ENCODE measurements at regions not wholly inside any gene's neighbourhood (a gene's known extent, or its start where the extent isn't known, plus 50 kb on each side); places are given as distances from the start of the nearest gene placed in this dataset.

- H3K27ac ChIP-seq (ENCODE audit: low read depth in 2 of 2, low read length in 2 of 2) = no peak overlapping the region
- peaks cover 0 to 2% of the 10 kb centered on the region in 2 donors for H3K27me3 ChIP-seq (ENCODE audit: control insufficient read depth in 2 of 2, insufficient read depth in 2 of 2, low read length in 2 of 2)
- no peak overlapping the region for H3K4me3 ChIP-seq (ENCODE audit: low read length in 2 of 2)
- no peaks in the 10 kb centered on the region for H3K36me3 ChIP-seq (ENCODE audit: control insufficient read depth in 2 of 2, insufficient read depth in 2 of 2, low read length in 2 of 2)
- no peak overlapping the region for H3K9ac ChIP-seq (ENCODE audit: low read depth in 1 of 2, low read length in 2 of 2)
- no peaks in the 10 kb centered on the region for H3K9me3 ChIP-seq (ENCODE audit: control insufficient read depth in 2 of 2, low read length in 2 of 2)
- no peaks in the 10 kb centered on the region for H3K4me1 ChIP-seq (ENCODE audit: control insufficient read depth in 2 of 2, insufficient read depth in 2 of 2, low read length in 2 of 2)
Observed at GRCh38 chr10:3692387-3692999, 92.5 kb downstream of the KLF6 start.

GRCh38 chr10:3691482-3691881, 93.5 kb downstream of the KLF6 start:
- H3K36me3 ChIP-seq (ENCODE audit: control insufficient read depth in 2 of 2, insufficient read depth in 2 of 2, low read length in 2 of 2) = no peaks in the 10 kb centered on the region
- H3K4me1 ChIP-seq (ENCODE audit: control insufficient read depth in 2 of 2, insufficient read depth in 2 of 2, low read length in 2 of 2) = no peaks in the 10 kb centered on the region
- H3K9ac ChIP-seq (ENCODE audit: low read depth in 1 of 2, low read length in 2 of 2) = no peak overlapping the region
- H3K4me3 ChIP-seq (ENCODE audit: low read length in 2 of 2) = no peak overlapping the region
- H3K27me3 ChIP-seq (ENCODE audit: control insufficient read depth in 2 of 2, insufficient read depth in 2 of 2, low read length in 2 of 2) = peaks cover 0 to 2% of the 10 kb centered on the region in 2 donors
- no peaks in the 10 kb centered on the region for H3K9me3 ChIP-seq (ENCODE audit: control insufficient read depth in 2 of 2, low read length in 2 of 2)
- no peak overlapping the region for H3K27ac ChIP-seq (ENCODE audit: low read depth in 2 of 2, low read length in 2 of 2)

- Histone ChIP-seq H3K9me3 (ENCODE audit: control insufficient read depth in 2 of 2, low read length in 2 of 2) (no peaks in the 10 kb centered on the region), H3K36me3 (ENCODE audit: control insufficient read depth in 2 of 2, insufficient read depth in 2 of 2, low read length in 2 of 2) (no peaks in the 10 kb centered on the region), H3K9ac (ENCODE audit: low read depth in 1 of 2, low read length in 2 of 2) (no peak overlapping the region), H3K4me1 (ENCODE audit: control insufficient read depth in 2 of 2, insufficient read depth in 2 of 2, low read length in 2 of 2) (no peaks in the 10 kb centered on the region), H3K4me3 (ENCODE audit: low read length in 2 of 2) (no peak overlapping the region), H3K27me3 (ENCODE audit: control insufficient read depth in 2 of 2, insufficient read depth in 2 of 2, low read length in 2 of 2) (peaks cover 0 to 2% of the 10 kb centered on the region in 2 donors), H3K27ac (ENCODE audit: low read depth in 2 of 2, low read length in 2 of 2) (no peak overlapping the region)
Observed at GRCh38 chr10:3689871-3690510, 95.0 kb downstream of the KLF6 start.

GRCh38 chr10:3687510-3688081, 97.4 kb downstream of the KLF6 start:
- no peaks in the 10 kb centered on the region for H3K4me1 ChIP-seq (ENCODE audit: control insufficient read depth in 2 of 2, insufficient read depth in 2 of 2, low read length in 2 of 2)
- no peaks in the 10 kb centered on the region for H3K36me3 ChIP-seq (ENCODE audit: control insufficient read depth in 2 of 2, insufficient read depth in 2 of 2, low read length in 2 of 2)
- no peak overlapping the region for H3K9ac ChIP-seq (ENCODE audit: low read depth in 1 of 2, low read length in 2 of 2)
- H3K9me3 ChIP-seq (ENCODE audit: control insufficient read depth in 2 of 2, low read length in 2 of 2) = no peaks in the 10 kb centered on the region
- no peak overlapping the region for H3K27ac ChIP-seq (ENCODE audit: low read depth in 2 of 2, low read length in 2 of 2)
- no peak overlapping the region for H3K4me3 ChIP-seq (ENCODE audit: low read length in 2 of 2)
- H3K27me3 ChIP-seq (ENCODE audit: control insufficient read depth in 2 of 2, insufficient read depth in 2 of 2, low read length in 2 of 2) = peaks cover 0 to 2% of the 10 kb centered on the region in 2 donors

- Histone ChIP-seq H3K36me3 (ENCODE audit: control insufficient read depth in 2 of 2, insufficient read depth in 2 of 2, low read length in 2 of 2) (no peaks in the 10 kb centered on the region), H3K9me3 (ENCODE audit: control insufficient read depth in 2 of 2, low read length in 2 of 2) (no peaks in the 10 kb centered on the region), H3K4me3 (ENCODE audit: low read length in 2 of 2) (no peak overlapping the region), H3K27ac (ENCODE audit: low read depth in 2 of 2, low read length in 2 of 2) (no peak overlapping the region), H3K9ac (ENCODE audit: low read depth in 1 of 2, low read length in 2 of 2) (no peak overlapping the region), H3K27me3 (ENCODE audit: control insufficient read depth in 2 of 2, insufficient read depth in 2 of 2, low read length in 2 of 2) (peaks cover 0 to 2% of the 10 kb centered on the region in 2 donors), H3K4me1 (ENCODE audit: control insufficient read depth in 2 of 2, insufficient read depth in 2 of 2, low read length in 2 of 2) (no peaks in the 10 kb centered on the region)
Observed at GRCh38 chr10:3685384-3685783, 99.6 kb downstream of the KLF6 start.

- no peaks in the 10 kb centered on the region for H3K36me3 ChIP-seq (ENCODE audit: control insufficient read depth in 2 of 2, insufficient read depth in 2 of 2, low read length in 2 of 2)
Observed at GRCh38 chr10:3684891-3685290, 100.1 kb downstream of the KLF6 start.

GRCh38 chr10:3683560-3683959, 101.4 kb downstream of the KLF6 start:
- Histone ChIP-seq H3K27me3 (ENCODE audit: control insufficient read depth in 2 of 2, insufficient read depth in 2 of 2, low read length in 2 of 2) (no peaks in the 10 kb centered on the region), H3K4me1 (ENCODE audit: control insufficient read depth in 2 of 2, insufficient read depth in 2 of 2, low read length in 2 of 2) (no peaks in the 10 kb centered on the region), H3K27ac (ENCODE audit: low read depth in 2 of 2, low read length in 2 of 2) (no peak overlapping the region)

More at GRCh38 chr10:3684891-3685290, 100.1 kb downstream of the KLF6 start:
- Histone ChIP-seq H3K4me3 (ENCODE audit: low read length in 2 of 2) (no peak overlapping the region), H3K9me3 (ENCODE audit: control insufficient read depth in 2 of 2, low read length in 2 of 2) (no peaks in the 10 kb centered on the region), H3K4me1 (ENCODE audit: control insufficient read depth in 2 of 2, insufficient read depth in 2 of 2, low read length in 2 of 2) (no peaks in the 10 kb centered on the region), H3K9ac (ENCODE audit: low read depth in 1 of 2, low read length in 2 of 2) (no peak overlapping the region), H3K27ac (ENCODE audit: low read depth in 2 of 2, low read length in 2 of 2) (no peak overlapping the region), H3K27me3 (ENCODE audit: control insufficient read depth in 2 of 2, insufficient read depth in 2 of 2, low read length in 2 of 2) (peaks cover 0 to 2% of the 10 kb centered on the region in 2 donors)

GRCh38 chr10:3682745-3683144, 102.3 kb downstream of the KLF6 start:
- H3K4me3 ChIP-seq (ENCODE audit: low read length in 2 of 2) = no peak overlapping the region
- no peak overlapping the region for H3K9ac ChIP-seq (ENCODE audit: low read depth in 1 of 2, low read length in 2 of 2)
- no peaks in the 10 kb centered on the region for H3K4me1 ChIP-seq (ENCODE audit: control insufficient read depth in 2 of 2, insufficient read depth in 2 of 2, low read length in 2 of 2)
- no peaks in the 10 kb centered on the region for H3K36me3 ChIP-seq (ENCODE audit: control insufficient read depth in 2 of 2, insufficient read depth in 2 of 2, low read length in 2 of 2)
- H3K27me3 ChIP-seq (ENCODE audit: control insufficient read depth in 2 of 2, insufficient read depth in 2 of 2, low read length in 2 of 2) = no peaks in the 10 kb centered on the region
- H3K9me3 ChIP-seq (ENCODE audit: control insufficient read depth in 2 of 2, low read length in 2 of 2) = no peaks in the 10 kb centered on the region
- no peak overlapping the region for H3K27ac ChIP-seq (ENCODE audit: low read depth in 2 of 2, low read length in 2 of 2)

More at GRCh38 chr10:3683560-3683959, 101.4 kb downstream of the KLF6 start:
- Histone ChIP-seq H3K36me3 (ENCODE audit: control insufficient read depth in 2 of 2, insufficient read depth in 2 of 2, low read length in 2 of 2) (no peaks in the 10 kb centered on the region), H3K4me3 (ENCODE audit: low read length in 2 of 2) (no peak overlapping the region), H3K9me3 (ENCODE audit: control insufficient read depth in 2 of 2, low read length in 2 of 2) (no peaks in the 10 kb centered on the region), H3K9ac (ENCODE audit: low read depth in 1 of 2, low read length in 2 of 2) (no peak overlapping the region)

- Histone ChIP-seq H3K4me1 (ENCODE audit: control insufficient read depth in 2 of 2, insufficient read depth in 2 of 2, low read length in 2 of 2) (no peaks in the 10 kb centered on the region), H3K9ac (ENCODE audit: low read depth in 1 of 2, low read length in 2 of 2) (no peak overlapping the region), H3K9me3 (ENCODE audit: control insufficient read depth in 2 of 2, low read length in 2 of 2) (no peaks in the 10 kb centered on the region), H3K4me3 (ENCODE audit: low read length in 2 of 2) (no peak overlapping the region), H3K36me3 (ENCODE audit: control insufficient read depth in 2 of 2, insufficient read depth in 2 of 2, low read length in 2 of 2) (no peaks in the 10 kb centered on the region), H3K27ac (ENCODE audit: low read depth in 2 of 2, low read length in 2 of 2) (no peak overlapping the region), H3K27me3 (ENCODE audit: control insufficient read depth in 2 of 2, insufficient read depth in 2 of 2, low read length in 2 of 2) (no peaks in the 10 kb centered on the region)
Observed at GRCh38 chr10:3681642-3682554, 103.1 kb downstream of the KLF6 start.
